HG02885 (cell line): ENCODE measurements at regions not wholly inside any gene's neighbourhood (a gene's known extent, or its start where the extent isn't known, plus 50 kb on each side); places are given as distances from the start of the nearest gene placed in this dataset.
"Not testable (repeated sequence)": the region's sequence is repeated elsewhere in the genome, so short reads cannot be mapped to it uniquely, and the experiment has no call there.

ENCODE experiments used
- ATAC-seq: cut with Tn5 transposase; IDR thresholded peaks from one replicate; pipeline ENCODE4 v1.9.1; 2021; ENCODE audit warnings: mild to moderate bottlenecking; ENCODE audit not compliant: unreplicated experiment, poor library complexity

DNA sequence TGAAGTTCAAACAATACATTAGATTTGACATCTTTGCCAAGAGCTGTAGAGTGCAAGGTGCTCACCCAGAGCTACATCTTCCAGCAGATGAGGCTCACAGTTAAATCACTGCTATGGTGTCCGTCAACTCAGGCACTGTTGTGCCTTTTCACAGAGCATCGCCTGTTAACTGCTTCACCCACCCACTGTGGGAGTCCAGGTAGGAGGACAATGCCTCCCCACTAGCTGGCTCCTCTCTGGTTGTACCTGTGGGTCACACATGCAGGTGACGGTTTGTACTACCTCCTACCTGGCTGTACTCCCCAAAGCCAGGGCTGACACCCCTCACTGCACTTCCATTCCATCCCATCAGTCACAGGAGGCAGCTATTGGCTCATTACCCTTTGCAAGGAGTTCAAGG, 84.6 kb upstream of the TOP3B start:
- no peak for ATAC-seq

DNA sequence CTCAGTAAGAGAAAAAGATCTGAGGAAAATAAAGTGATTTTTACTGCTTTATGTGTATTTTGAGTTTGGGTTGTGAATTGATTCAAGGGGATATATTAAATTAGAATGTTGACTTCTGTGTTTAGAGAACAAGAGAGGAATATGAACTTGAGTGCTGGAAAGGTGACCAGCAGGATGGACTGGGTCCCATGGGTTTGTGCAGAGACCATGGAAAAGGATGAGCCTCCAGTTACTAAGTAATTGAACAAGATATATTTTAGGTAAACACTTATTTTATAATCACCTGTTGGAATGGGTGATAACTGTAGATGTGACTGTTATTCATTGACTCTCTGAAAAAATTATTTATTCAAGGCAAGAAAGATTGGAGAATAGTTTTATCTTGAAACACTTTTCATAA, 82.0 kb upstream of the TOP3B start:
- ATAC-seq, result no peak

DNA sequence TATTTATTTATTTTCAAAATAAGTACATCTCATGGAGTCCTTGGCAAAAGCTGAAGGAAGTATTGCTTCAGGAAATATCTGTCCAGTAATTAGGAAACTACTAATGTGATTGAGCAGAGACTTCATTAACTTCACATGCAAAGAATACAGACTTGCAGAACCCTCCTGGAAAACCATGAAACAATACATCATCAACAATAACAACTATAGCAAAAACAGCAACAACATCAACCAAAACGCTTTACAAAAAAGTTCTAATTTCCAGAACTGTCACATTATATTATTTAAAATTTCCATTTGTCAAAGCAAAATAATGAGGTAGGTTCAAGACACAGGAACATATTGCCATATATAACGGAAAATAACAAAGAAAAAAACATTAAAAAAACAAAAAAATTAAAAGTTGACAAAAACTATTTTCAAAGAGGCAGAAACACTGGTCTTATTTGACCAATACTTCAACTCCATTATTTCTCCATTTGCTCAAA, 79.8 kb upstream of the TOP3B start:
- no peak for ATAC-seq

DNA sequence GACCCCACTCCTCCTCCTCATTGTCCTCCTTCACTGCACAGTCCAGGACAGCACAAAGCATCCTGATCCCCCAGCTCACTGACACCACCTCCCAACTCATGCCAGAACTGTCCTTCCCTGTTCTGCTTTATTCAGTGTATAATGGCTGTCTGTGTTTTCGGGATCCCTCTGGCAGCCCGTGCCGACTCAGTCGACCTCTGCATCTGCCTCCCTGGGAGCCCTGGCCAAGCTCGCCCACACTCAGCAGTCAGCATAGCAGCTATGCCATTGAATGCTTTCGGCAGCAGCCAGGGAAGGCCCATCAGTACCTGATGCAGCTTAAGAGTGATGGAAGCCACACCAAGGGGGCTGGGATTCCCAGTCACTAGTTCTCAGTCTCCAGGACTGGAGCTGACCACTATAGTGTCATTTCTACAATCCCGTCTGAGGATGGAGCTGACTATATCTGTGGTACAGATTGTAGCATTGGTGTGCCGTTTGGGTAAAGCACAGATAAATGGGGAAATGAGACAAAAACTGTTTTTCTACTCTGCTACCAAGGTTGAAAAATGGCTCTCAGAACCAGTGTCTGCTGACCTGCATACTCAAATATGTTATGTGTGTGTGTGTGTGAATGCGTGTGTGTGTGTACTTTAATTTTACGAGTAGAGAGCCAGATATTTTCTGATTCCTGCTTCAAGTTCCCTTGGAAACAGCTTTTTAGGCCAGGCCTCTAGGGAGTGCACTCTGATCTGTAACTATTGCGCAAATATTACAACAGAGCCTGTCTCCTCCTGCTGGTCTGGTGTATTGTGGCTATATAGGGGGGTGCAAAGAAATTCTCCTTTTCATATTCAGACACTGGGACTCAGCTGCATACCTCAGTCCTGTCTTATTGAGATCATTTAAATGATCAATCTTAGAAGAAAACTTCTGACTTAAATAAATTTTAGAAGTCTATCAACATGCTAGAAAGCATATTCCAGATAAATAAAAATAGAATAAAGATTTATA, 78.8 kb upstream of the TOP3B start:
- ATAC-seq, result no peak

DNA sequence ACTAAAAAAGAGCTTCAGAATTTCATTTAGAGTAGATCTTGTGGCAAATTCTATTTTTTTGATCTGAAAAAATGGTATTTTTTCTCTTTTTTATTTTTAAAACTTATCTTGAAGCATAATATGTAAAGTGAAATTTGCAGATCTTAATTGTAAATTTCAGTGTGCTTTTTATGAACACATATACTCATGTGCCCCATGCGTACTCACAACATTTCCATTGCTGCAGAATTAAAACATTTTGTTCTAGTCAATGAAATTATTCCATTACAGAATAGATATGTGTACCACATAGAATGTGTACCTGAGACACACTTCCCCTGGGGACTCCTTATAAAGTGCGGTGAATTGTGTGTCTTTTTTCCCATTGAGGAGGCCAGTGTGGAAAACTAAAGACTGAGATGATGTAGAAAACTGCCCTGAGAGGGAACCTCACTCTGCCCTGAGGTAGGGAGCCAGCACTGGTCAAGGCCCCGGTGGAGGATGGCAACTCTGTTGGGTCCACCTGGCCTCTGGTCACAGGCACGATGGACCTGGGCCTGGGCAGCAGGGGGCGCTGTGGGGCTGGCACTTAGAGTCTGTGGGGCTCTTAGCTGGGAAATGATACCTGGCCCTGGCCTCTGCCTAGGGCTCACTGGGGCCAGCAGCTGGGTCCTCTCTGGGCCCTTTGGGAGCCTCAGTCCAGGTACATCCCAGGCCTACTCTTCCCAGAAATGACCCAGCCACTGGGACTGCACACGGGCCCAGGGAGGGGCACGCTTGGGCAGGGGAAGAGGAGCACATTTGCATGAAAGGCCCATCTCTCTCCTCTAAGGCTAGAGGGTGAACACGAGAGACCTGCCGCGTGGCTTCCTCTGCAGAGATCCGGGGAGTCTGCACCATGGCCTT, 77.9 kb upstream of the TOP3B start:
- peak; percentile 46 for ATAC-seq

DNA sequence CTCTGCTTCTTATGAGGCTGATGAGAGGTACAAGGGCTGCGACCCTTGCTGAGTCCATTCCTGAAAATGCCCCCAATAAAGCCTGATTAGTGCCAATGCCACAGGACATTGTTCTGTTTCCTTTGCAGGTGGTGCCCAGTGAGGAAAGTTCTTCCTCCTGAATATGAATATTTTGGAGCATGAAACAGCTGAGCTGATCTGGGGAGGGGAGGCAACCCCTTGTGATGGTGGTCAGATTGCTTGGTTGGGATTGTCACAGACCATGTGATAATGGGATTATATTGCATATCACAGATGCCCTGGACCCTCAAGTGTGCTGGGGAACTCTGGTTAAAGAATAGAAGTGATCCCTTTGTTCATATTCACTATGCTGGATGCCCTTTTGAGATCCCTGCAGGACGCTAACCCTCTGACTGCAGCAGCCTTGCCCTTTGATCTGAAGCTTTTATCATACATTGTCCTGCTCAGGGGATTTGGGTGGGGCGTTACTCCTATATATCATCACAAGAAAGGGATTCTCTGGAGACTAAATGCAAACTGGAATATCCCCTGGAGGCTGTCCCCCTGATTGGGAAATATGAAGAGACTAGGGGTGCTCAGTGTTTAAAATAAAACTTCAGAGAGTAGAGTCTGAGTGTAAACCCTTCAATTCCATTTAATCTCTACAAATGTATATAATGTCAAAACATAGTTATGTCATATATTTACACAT, 76.9 kb upstream of the TOP3B start:
- no peak for ATAC-seq

DNA sequence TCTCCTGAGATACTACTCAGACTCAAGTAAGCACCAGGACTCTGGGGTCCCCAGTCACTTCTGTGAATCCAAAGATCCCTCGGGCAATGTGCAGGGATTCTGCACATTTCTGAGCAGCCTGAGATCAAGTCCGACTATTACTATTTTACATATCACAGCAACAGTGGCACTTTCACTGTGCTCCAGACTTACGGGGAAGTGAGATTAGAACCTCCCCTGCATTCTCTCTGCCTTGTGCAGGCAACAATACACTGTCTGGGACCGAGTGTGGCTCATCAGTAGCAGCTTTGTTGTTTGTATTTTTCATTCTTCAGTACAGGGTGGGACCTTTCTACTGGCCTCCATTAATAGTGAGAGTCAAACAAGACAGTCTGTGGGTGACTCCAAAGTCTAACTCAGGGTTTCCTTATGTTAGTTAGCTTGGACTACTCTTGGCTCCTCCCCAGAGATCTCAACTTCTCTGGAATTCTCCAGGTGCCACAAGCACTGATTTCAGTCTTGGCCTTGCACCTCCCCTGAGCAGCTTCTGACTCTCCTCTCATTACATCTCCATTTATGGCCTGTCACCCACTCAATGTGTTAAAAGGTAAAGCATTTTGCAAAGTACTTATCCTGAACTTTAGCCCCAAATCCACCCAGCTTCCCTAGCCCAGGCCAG, 76.2 kb upstream of the TOP3B start:
- no peak for ATAC-seq

DNA sequence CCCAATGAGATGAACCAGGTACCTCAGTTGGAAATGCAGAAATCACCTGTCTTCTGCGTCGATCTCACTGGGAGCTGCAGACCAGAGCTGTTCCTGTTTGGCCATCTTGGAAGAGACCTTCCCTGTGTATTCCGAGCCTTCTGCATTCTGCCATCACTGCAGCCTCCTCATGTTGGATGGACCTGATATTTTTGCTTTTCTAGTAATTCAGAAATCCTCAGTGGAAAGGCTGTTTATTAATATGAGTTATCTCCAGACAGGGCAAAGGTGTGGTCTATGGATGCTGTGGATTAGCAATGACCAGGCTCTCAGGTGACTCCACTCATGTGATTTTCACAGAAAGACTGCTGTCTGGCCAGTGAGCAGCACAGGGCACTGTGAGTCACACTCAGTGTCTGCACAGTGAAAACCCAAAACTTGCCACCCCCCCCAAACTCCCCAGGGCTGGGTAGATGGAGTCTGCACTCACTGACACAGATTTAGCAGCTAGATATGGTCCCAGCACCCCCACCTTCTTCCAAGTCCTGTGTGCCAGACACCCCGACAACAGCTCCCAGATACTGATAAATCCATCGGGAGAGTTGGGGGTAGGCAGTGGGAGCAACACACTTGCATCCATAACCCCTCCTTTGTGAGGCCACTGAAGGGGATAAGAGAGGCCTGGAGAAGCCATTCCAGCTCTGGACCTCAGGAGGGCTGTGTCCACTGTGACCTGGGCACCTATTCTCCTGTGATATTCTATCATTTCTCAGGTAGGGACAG, 75.2 kb upstream of the TOP3B start:
- ATAC-seq, result no peak

DNA sequence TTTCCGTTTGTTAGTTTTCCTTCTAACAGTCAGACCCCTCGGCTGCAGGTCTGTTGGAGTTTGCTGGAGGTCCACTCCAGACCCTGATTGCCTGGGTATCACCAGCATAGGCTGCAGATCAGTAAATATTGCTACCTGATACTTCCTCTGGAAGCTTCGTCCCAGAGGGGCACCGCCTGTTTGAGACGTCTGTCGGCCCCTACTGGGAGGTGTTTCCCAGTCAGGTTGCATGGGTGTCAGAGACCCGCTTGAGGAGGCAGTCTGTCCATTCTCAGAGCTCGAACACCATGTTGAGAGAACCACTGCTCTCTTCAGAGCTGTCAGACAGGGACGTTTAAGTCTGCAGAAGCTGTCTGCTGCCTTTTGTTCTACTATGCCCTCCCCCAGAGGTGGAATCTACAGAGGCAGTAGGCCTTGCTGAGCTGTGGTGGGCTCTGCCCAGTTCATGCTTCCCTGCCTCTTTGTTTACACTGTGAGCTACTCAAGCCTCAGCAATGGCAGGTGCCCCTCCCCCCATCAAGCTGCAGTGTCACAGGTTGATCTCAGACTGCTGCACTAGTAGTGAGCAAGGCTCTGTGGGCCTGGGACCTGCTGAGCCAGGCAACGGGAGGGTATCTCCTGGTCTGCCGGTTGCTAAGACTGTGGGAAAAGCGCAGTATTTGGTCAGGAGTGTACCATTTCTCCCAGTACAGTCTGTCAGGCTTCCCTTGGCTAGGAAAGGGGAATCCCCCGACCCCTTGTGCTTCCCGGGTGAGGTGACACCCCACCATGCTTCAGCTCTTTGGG, 74.4 kb upstream of the TOP3B start:
- not testable (repeated sequence) for ATAC-seq

DNA sequence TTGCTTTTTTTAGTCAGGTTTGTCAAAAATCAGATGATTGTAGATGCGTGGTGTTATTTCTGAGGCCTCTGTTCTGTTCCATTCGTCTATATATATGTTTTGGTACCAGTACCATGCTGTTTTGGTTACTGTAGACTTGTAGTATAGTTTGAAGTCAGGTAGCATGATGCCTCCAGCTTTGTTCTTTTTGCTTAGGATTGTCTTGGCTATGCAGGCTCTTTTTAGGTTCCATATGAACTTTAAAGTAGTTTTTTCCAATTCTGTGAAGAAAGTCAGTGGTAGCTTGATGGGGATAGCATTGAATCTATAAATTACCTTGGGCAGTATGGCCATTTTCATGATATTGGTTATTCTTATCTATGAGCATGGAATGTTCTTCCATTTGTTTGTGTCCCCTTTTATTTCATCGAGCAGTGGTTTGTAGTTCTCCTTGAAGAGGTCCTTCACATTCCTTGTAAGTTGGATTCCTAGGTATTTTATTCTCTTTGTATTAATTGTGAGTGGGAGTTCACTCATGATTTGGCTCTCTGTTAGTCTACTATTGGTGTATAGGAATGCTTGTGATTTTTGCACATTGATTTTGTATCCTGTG, 70.1 kb upstream of the TOP3B start:
- ATAC-seq, result not testable (repeated sequence)

DNA sequence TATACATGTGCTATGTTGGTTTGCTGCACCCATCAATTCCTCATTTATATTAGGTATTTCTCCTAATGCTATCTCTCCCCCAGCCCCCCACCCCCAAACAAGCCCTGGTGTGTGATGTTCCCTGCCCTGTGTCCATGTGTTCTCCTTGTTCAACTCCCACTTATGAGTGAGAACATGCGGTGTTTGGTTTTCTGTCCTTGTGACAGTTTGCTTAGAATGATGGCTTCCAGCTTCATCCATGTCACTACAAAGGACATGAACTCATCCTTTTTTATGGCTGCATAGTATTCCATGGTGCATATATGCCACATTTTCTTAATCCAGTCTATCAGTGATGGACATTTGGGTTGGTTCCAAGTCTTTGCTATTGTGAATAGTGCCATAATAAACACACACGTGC, 68.4 kb upstream of the TOP3B start:
- not testable (repeated sequence) for ATAC-seq

DNA sequence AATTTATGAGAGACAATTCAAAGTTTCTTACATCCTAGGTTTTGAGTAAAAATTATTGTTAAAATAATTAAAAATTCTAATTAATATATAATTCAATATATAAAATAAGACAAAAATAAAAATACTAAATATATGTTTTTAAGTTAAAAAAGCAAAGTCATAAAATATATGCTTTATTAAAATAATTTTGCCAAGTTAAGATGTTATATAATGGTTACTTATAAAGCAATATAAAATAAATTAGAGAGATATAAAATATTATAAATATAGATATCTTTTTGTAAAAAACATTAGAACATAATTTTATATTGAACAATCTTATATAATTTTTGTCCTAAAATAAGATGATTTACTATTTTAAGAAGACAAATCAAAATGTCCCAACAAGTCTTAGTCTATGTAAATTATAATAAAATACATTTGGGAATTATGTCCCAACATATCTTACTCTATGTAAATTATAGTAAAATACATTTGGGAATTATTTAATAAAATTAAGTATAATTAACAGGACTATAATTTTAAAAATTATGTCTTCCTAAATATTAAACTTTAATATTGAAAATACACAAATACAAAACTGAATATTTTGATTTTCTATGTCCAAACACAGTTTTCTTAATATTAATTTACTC, 67.7 kb upstream of the TOP3B start:
- no peak for ATAC-seq

DNA sequence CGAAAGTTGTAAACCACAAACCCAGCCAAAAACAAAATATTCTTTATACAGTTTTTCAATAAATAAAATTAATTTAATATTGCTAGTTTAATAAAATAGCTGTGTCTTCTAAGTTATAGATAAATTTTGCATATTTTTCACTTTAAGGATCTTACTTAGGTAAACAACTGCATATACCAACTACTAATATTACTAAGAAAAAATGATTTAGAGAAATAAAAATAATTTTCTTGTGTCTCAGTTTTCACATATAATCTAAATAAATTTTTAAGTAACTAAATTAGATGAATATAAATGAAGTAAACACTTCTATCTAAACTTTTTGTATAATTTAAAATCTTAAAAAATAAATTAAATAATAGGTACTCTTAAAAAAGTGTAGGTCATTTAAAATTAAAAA, 67.1 kb upstream of the TOP3B start:
- ATAC-seq, result no peak

DNA sequence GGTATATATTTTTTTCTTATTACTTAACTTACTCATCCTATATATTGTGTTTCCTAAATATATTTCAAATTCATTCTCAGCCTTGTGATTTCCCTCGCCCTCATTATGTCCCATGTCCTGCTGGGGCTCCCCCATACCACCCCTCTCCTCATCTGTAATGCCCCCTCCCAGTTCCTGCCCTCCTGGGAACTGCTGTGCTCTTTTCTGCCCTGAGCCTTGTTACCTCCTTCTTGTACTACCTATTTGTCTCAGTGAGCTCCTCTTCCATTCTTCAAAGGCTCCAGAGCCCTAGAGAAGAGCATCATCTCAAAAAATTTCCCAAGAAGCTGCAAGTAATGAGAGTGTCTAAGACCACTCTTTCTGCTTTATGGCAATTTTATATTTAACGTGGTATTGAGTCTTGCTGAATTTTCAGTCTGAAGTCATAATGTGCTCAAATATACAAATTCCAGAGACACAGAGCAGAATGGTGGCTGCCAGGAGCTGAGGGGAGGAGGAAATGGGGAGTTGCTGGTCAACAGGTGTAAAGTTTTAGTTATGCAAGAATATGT, 66.5 kb upstream of the TOP3B start:
- ATAC-seq, result no peak

DNA sequence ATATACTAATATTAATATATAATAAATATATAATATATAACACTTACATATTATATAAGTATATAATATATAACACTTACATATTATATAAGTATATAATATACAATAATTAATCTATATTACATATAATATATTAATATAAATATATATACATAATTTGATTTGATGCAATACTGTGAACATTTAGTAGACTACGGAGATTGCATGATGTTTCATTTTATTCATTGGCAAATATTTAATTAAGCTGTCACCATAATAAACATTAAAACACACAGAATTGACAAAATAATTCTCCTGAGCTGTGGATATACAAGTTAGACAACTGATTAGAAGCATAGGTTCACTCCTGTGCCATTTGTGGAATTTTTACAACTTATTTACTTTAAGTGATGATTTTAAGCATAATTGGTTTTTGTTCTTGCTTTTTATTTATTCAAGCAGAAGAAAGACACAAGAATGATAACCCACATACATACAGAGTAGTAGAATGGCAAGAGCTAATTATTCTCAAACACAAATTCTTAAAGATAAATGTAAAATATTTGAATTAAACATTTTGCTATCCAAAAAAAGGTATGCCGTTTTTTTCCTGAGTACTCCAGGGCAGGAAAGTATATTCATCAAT, 65.8 kb upstream of the TOP3B start:
- ATAC-seq, result no peak

DNA sequence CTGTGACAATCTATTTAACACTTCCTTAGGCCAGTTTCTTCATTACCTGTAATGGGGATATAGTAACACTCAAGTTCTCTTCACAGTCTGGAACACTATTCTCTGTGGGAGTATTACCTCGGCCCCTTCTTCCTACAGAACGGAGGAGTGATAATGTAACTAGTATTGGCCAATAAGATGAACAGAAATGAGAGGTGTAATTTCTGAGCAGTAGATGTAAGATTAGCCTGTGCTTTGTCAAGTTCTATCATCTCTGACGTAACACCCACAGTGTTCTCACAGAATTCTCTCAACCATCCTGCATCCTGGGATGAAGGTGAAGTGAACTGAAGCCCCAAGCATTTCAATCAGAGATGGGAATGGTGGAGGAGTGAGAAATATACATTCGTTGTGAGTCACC, 65.2 kb upstream of the TOP3B start:
- ATAC-seq, result no peak

DNA sequence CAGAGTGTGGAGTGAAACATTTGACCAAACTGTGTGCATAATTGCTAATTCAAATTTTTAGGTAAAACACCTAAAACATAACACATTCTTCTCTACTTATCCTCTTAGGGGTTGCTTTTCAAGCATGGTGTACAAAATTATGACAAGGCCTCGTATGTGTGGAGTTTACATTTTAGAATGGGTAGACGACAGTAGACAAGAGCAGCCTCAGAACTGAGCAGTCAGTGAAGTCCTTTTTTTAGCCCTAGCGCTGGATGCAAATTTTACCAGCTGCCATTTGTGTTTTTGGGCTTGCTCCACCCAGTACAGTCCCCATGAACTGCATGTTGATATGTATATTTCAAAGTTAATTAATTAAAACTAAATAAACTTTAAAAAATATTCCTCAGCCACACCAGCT, 64.7 kb upstream of the TOP3B start:
- no peak for ATAC-seq
